ENCODE measurements at regions not wholly inside any gene's neighbourhood (a gene's known extent, or its start where the extent isn't known, plus 50 kb on each side); places are given as distances from the start of the nearest gene placed in this dataset.
"Not testable (repeated sequence)": the region's sequence is repeated elsewhere in the genome, so short reads cannot be mapped to it uniquely, and the experiment has no call there.

- Mint-ChIP-seq H3K36me3 (ENCODE audit: insufficient read depth) (no peaks in the 10 kb centered on the region), H3K4me1 (ENCODE audit: low read depth) (no peaks in the 10 kb centered on the region), H3K27me3 (peaks cover 4% of the 10 kb centered on the region), H3K9me3 (ENCODE audit: low read depth) (peaks cover 9% of the 10 kb centered on the region), H3K4me3 (ENCODE audit: low read depth) (no peak overlapping the region), H3K27ac (no peak overlapping the region)
- TF ChIP-seq CTCF (IDR thresholded peaks at IDR 0.05; ENCODE audit: unreplicated experiment): no peak
- DNase-seq (ENCODE audit: low spot score, unreplicated experiment): peak; percentile 30
These were observed 76.3 kb upstream of the COL8A1 start for GRCh38 chr3:99562138-99562537.

GRCh38 chr3:99561056-99561455 lies 77.3 kb upstream of the COL8A1 start:
- no peak for TF ChIP-seq CTCF (IDR thresholded peaks at IDR 0.05; ENCODE audit: unreplicated experiment)
- DNase-seq (ENCODE audit: low spot score, unreplicated experiment): no peak
- Mint-ChIP-seq H3K27me3 (peaks cover 4% of the 10 kb centered on the region), H3K27ac (no peak overlapping the region), H3K4me1 (ENCODE audit: low read depth) (no peaks in the 10 kb centered on the region), H3K9me3 (ENCODE audit: low read depth) (peaks cover 6% of the 10 kb centered on the region), H3K36me3 (ENCODE audit: insufficient read depth) (no peaks in the 10 kb centered on the region), H3K4me3 (ENCODE audit: low read depth) (no peak overlapping the region)

GRCh38 chr3:99559196-99559595 lies 79.2 kb upstream of the COL8A1 start:
- TF ChIP-seq CTCF (IDR thresholded peaks at IDR 0.05; ENCODE audit: unreplicated experiment): no peak
- Mint-ChIP-seq H3K27me3 (peaks cover 6% of the 10 kb centered on the region), H3K27ac (no peak overlapping the region), H3K4me3 (ENCODE audit: low read depth) (no peak overlapping the region), H3K9me3 (ENCODE audit: low read depth) (peaks cover 9% of the 10 kb centered on the region), H3K4me1 (ENCODE audit: low read depth) (no peaks in the 10 kb centered on the region), H3K36me3 (ENCODE audit: insufficient read depth) (no peaks in the 10 kb centered on the region)
- no peak for DNase-seq (ENCODE audit: low spot score, unreplicated experiment)

- not testable (repeated sequence) for H3K27me3 Mint-ChIP-seq; H3K9me3 Mint-ChIP-seq (ENCODE audit: low read depth); H3K4me3 Mint-ChIP-seq (ENCODE audit: low read depth); DNase-seq (ENCODE audit: low spot score, unreplicated experiment); H3K4me1 Mint-ChIP-seq (ENCODE audit: low read depth); H3K36me3 Mint-ChIP-seq (ENCODE audit: insufficient read depth); H3K27ac Mint-ChIP-seq
These were observed 82.5 kb upstream of the COL8A1 start for GRCh38 chr3:99555885-99556284.

GRCh38 chr3:99551520-99551919 lies 86.9 kb upstream of the COL8A1 start:
- Mint-ChIP-seq H3K27me3 (peaks cover 3% of the 10 kb centered on the region), H3K27ac (no peak overlapping the region), H3K36me3 (ENCODE audit: insufficient read depth) (no peaks in the 10 kb centered on the region), H3K4me1 (ENCODE audit: low read depth) (no peaks in the 10 kb centered on the region), H3K9me3 (ENCODE audit: low read depth) (peaks cover 5% of the 10 kb centered on the region), H3K4me3 (ENCODE audit: low read depth) (no peak overlapping the region)
- no peak for DNase-seq (ENCODE audit: low spot score, unreplicated experiment)
- peak; percentile 21 for TF ChIP-seq CTCF (IDR thresholded peaks at IDR 0.05; ENCODE audit: unreplicated experiment)

GRCh38 chr3:99549957-99550603 lies 88.3 kb upstream of the COL8A1 start:
- Mint-ChIP-seq H3K4me3 (ENCODE audit: low read depth) (no peak overlapping the region), H3K27ac (no peak overlapping the region), H3K27me3 (peaks cover 3% of the 10 kb centered on the region), H3K9me3 (ENCODE audit: low read depth) (peaks cover 2% of the 10 kb centered on the region), H3K36me3 (ENCODE audit: insufficient read depth) (no peaks in the 10 kb centered on the region), H3K4me1 (ENCODE audit: low read depth) (peaks cover 3% of the 10 kb centered on the region)
- TF ChIP-seq CTCF (IDR thresholded peaks at IDR 0.05; ENCODE audit: unreplicated experiment): no peak
- DNase-seq (ENCODE audit: low spot score, unreplicated experiment): no peak

All from progenitor cell of endocrine pancreas (in vitro differentiated cells).